ENCODE measurements at regions not wholly inside any gene's neighbourhood (a gene's known extent, or its start where the extent isn't known, plus 50 kb on each side); places are given as distances from the start of the nearest gene placed in this dataset.

- no peak for DNase-seq (ENCODE audit: low read depth)
These were observed 147.0 kb downstream of the RPAP3 start for GRCh38 chr12:47558625-47559345.

- DNase-seq (ENCODE audit: low read depth): no peak
These were observed 148.4 kb downstream of the RPAP3 start for GRCh38 chr12:47557386-47557785.

GRCh38 chr12:47556261-47557030 is 149.4 kb downstream of the RPAP3 start:
- DNase-seq (ENCODE audit: low read depth): no peak

- no peak for DNase-seq (ENCODE audit: low read depth)
These were observed 151.7 kb downstream of the RPAP3 start for GRCh38 chr12:47554046-47554653.

- no peak for DNase-seq (ENCODE audit: low read depth)
These were observed 152.6 kb downstream of the RPAP3 start for GRCh38 chr12:47553266-47553665.

- no peak for DNase-seq (ENCODE audit: low read depth)
These were observed 154.4 kb downstream of the RPAP3 start for GRCh38 chr12:47551426-47551851.

DNA sequence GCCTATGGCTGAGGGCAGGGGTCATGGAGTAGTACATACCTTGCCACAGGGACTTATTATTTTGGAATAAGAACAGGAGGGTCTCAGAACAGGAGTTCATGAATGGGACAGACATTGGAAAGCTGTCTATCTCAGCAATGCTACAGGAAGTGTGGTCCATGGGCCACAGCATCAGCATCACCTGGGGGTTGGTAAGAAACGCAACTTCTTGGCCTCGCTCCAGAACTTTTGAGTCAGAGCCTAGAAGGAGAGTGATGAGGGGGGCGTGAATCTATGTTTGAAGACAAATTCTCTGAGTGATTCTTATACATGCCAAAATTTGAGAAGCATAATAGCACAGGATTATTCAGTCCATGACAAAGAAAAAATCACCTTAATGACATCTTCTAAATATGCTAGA is 156.6 kb downstream of the RPAP3 start:
- no peak for DNase-seq (ENCODE audit: low read depth)

DNA sequence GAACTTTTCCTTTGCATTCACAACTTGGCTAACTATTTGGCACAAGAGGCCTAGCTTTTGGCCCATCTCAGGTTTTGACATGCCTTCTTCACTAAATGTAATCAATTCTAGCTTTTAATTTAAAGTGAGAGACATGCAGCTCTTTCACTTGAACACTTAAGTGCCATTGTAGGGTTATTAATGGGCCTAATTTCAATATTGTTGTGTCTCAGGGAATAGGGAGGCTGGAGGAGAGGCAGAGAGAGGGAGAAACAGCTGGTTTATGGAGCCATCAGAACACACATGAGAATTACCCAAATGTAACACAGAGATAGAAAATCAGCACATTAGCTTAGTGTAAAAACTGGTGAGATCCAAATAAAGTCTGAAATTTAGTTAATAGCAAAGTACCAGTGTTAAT is 157.4 kb downstream of the RPAP3 start:
- no peak for DNase-seq (ENCODE audit: low read depth)

DNA sequence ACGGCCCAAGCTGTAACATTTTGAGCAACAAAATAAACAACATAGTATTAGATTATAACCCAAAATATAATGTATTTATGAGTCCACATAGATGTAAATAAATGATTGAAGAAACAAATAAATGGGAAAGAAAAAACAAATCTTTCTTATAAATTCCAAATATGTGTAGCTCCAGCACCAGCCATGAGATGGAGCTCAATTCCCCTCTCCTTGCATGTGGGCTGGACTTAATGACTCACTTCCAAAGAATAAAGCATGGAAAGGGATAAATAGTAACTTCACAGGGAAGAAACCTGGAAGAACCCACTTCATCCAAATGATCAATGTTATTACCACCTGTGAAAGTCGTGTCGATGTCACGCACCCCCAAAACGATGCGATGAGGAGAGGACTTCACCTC is 158.8 kb downstream of the RPAP3 start:
- DNase-seq (ENCODE audit: low read depth): no peak

DNA sequence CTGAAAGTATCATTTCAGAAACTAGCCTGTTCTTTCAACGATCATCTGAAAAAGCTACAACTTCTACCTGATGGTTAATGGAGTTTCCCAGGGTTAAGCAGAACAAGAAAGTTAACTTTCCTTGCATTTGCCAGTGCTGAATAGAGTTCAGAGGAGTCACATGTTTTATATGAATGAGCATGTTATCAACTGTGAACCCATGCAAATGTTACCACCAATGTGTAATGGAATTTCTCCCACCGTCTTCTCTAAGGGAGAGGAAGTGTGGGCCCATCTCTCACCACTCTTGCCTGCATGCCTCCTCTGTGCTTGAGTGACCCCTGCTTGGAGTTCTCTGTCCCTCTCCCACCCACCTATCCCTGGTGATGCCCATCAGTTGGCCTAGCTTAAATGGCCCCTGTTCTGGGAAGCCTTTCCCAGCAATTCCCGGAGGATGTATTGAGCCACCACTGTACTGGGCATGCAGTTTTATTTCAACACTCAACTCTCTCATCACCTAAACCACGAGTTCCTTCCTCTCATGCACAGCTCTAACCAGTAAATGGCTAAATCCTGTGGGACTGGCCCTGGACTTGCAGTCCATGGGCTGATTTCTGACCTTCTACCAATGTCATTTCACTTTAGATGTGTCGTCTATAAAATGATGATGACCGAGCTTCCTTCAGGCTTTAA is 159.8 kb downstream of the RPAP3 start:
- DNase-seq (ENCODE audit: low read depth): no peak

DNA sequence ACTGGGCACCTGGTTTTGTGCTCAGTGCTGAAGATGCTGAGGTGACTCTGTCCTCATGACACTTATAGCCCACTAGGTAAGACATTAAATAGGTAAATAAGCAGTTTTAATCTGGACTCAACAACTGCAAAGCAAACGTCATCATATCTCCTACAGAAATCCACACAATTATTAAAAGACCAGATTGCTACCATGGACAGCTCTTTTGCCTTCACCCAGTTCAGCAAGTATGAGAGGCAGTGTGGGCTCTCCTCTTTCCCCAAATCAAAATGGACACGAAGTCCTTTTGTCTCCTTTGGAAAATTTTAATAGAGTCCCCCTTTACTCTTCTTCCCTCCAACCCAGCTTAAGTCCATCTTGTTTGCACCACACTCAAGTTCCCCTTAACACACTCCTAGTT is 171.1 kb downstream of the RPAP3 start:
- no peak for DNase-seq (ENCODE audit: low read depth)

DNA sequence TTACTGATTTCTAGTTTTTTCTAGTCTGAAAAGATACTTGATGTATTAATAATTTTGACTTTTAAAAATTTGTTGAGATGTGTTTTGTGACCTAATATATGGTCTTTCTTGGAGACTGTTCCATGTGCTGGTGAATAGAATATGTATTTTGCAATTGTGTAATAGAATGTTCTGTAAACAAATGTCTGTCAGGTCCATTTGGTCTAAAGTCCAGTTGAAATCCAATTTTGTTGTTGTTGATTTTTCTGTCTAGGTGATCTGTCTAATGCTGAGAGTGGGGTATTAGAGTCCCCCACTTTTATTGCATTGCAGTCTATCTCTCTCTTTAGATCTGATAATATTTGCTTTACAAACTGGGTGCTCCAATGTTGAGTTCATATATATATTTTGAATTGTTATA is 175.8 kb downstream of the RPAP3 start:
- DNase-seq (ENCODE audit: low read depth): no peak

GRCh38 chr12:47527816-47528215 is 178.0 kb downstream of the RPAP3 start:
- no peak for DNase-seq (ENCODE audit: low read depth)

- DNase-seq (ENCODE audit: low read depth): no peak
These were observed 185.8 kb downstream of the RPAP3 start for GRCh38 chr12:47520029-47520428.

DNA sequence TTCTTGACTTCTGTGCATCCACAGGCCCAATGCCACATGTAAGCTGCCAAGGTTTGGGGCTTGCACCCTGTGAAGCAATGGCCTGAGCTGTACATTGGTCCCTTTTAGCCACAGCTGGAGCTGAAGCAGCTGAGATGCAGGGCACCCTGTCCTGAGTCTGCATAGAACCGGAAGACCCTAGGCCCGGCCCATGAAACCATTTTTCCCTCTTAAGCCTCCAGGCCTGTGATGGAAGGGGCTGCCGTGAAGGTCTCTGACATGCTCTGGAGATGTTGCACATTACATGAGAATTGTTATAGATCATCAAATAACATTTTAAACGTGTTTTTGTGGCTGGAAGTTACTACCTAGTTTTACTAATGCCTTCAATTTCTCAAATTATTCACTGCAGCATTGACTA is 188.7 kb downstream of the RPAP3 start:
- DNase-seq (ENCODE audit: low read depth): no peak

DNA sequence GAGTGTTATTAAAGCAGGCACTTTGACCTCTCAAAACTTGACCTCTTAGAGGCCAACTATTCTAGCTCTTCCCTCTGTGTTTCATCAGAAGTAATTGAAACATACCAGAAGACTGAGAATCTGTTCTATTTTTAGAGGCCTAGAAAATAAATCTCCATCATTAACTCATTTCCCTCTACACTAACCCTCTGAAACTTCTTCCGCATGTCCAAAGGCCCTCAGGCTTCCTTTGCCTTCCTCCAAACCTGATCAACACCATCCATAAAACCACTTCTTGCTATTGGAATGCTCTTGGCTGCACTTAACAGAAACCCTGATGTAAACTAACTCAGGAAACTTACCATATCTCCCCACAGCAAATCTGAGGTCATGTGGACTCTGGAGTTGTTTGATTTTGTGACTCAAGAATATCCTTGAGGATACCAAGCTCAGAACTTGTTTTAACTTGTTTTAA is 196.4 kb downstream of the RPAP3 start:
- no peak for DNase-seq (ENCODE audit: low read depth)

- DNase-seq (ENCODE audit: low read depth): no peak
These were observed 198.6 kb downstream of the RPAP3 start for GRCh38 chr12:47507221-47507620.

GRCh38 chr12:47504775-47505446 is 200.9 kb downstream of the RPAP3 start:
- DNase-seq (ENCODE audit: low read depth): no peak

DNA sequence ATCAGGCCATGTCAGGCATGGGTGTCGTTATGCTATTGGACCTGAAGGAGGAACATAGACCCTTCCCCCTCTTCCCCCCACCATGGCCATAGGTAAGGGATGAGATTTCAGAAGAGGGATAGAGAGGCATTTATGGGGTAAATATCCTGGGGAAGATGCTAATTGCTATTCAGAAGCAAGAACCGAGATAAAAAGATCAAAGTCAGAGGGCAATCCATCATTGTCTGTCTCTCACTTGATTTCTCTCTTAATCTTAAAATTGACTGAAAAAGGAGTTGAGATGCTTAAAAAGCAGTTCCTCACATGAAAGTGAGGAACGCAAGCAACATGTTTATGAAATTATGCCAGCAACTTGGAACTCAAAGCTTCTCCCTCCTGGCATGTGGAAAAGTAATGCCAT is 212.0 kb downstream of the RPAP3 start:
- no peak for DNase-seq (ENCODE audit: low read depth)

- DNase-seq (ENCODE audit: low read depth): no peak
These were observed 214.1 kb downstream of the RPAP3 start for GRCh38 chr12:47491516-47492305.

DNA sequence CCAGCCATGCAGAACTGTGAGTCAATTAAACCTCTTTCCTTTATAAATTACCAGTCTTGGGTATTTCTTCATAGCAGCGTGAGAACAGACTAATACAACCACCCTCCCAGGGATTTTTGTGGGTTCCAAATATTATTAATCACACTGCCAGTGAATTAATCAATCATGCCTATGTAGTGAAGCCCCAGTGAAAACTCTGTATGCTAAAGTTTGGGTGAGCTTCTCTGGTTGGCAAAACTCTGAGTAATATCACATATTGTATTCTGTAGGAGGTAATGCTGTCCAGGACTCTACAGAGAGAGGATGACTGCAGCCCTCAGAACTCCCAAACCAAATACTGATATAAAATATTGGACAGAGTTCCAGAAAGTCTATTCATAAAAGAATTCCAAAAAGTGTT is 216.9 kb downstream of the RPAP3 start:
- DNase-seq (ENCODE audit: low read depth): no peak

All from CMK (cell line).